Loucy (cell line): ENCODE measurements at regions not wholly inside any gene's neighbourhood (a gene's known extent, or its start where the extent isn't known, plus 50 kb on each side); places are given as distances from the start of the nearest gene placed in this dataset.

ENCODE experiments used
- CTCF ChIP-seq: fragments of 200-600 bp; sonication (generic); conservative IDR thresholded peaks from 2 replicates; pipeline ENCODE4 v1.5.1; 2014; ENCODE audit warnings: mild to moderate bottlenecking, antibody characterized with exemption, low read length
- EZH2phosphoT487 ChIP-seq: fragments of 200-600 bp; IDR thresholded peaks from 2 replicates; pipeline ENCODE4 v1.6.1; 2018; ENCODE audit warnings: antibody characterized with exemption, mild to moderate bottlenecking, moderate library complexity, borderline replicate concordance

- no peak for TF ChIP-seq CTCF
- no peak for TF ChIP-seq EZH2phosphoT487
These were observed 484.6 kb downstream of the RPS24 start for GRCh38 chr10:78518224-78518623.
